ENCODE measurements at regions not wholly inside any gene's neighbourhood (a gene's known extent, or its start where the extent isn't known, plus 50 kb on each side); places are given as distances from the start of the nearest gene placed in this dataset.

DNA sequence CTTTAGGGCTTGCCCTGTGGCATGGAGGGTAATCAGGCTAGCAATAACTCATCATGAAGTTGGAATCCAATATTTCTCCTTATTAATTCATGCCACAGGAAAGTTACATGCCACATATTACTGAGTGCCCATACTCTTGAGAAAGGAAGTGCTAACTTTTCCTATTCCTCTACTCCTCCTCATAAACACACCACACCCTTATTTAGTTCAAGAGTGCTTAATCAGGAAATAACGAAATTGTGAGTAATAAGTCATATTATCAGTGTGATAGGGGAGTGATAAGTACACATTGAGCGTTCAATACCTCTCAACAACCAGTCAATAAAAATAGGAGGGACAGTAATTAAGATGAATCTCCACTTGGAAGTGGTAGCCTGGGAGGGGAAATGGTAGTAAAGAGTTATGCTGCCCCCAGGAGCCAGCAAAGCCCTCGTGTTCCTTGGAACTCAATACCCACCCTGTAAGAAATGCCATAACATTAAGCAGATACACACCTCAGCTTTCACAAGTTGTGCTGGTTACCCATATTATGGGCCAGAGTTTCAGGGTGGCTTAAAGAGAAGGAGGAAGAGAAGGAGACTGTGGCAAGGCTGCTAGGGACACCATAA is 410.0 kb upstream of the NR3C2 start:
- WGBS (ENCODE audit: insufficient coverage, insufficient replicate concordance, low lambda C conversion rate, missing lambda C conversion rate), result 0% methylated on average over 3 of the region's 3 CpGs
- Histone ChIP-seq H3K36me3 (ENCODE audit: control insufficient read depth in 2 of 2, insufficient read depth in 2 of 2, low read length in 1 of 2) (no peaks in the 10 kb centered on the region), H3K4me1 (ENCODE audit: control insufficient read depth, insufficient read depth, low read length) (no peaks in the 10 kb centered on the region), H2AFZ (ENCODE audit: control insufficient read depth, low read depth, low read length) (no peak overlapping the region), H3K79me2 (ENCODE audit: control insufficient read depth, insufficient read depth, low read length) (no peaks in the 10 kb centered on the region), H3K4me3 (no peak overlapping the region), H3K9me3 (replicated peaks; ENCODE audit: control insufficient read depth, insufficient read depth, low read length) (no peaks in the 10 kb centered on the region), H3K27ac (ENCODE audit: control insufficient read depth, insufficient read depth) (no peak overlapping the region), H3K27me3 (replicated peaks in 1 of 2; ENCODE audit: control insufficient read depth in 2 of 2, insufficient read depth in 2 of 2, low read length in 1 of 2) (no peaks in the 10 kb centered on the region), H3K9ac (ENCODE audit: control insufficient read depth, insufficient read depth, low read length) (no peak overlapping the region), H3K4me2 (ENCODE audit: control insufficient read depth, insufficient read depth) (no peak overlapping the region), H4K20me1 (ENCODE audit: control insufficient read depth, insufficient read depth) (no peaks in the 10 kb centered on the region)
- no TSS peak for BruUV-seq (replicated peaks)
- ChIA-PET RAD21 (ENCODE audit: unreplicated experiment) (no interaction called here), SMC1A (ENCODE audit: uncharacterized antibody, unreplicated experiment) (no interaction called here), CTCF (no interaction called here), POLR2A (no interaction called here)
- TF ChIP-seq E2F4 (IDR thresholded peaks at IDR 0.05; ENCODE audit: low read depth, low read length) (no peak), RAD21 (IDR thresholded peaks at IDR 0.05; ENCODE audit: insufficient read depth, low read depth, low read length) (0 out of 2 replicates have a peak, but pooled peaks have one; percentile 2)
- FAIRE-seq (no peak), DNase-seq (ENCODE audit: low read depth, low spot score) (no peak), ATAC-seq (no peak)
- in situ Hi-C loops (cut with MboI), result no loop called here
- intact Hi-C loops (cut with micrococcal nuclease; ENCODE audit: unreplicated experiment), result no loop called here

DNA sequence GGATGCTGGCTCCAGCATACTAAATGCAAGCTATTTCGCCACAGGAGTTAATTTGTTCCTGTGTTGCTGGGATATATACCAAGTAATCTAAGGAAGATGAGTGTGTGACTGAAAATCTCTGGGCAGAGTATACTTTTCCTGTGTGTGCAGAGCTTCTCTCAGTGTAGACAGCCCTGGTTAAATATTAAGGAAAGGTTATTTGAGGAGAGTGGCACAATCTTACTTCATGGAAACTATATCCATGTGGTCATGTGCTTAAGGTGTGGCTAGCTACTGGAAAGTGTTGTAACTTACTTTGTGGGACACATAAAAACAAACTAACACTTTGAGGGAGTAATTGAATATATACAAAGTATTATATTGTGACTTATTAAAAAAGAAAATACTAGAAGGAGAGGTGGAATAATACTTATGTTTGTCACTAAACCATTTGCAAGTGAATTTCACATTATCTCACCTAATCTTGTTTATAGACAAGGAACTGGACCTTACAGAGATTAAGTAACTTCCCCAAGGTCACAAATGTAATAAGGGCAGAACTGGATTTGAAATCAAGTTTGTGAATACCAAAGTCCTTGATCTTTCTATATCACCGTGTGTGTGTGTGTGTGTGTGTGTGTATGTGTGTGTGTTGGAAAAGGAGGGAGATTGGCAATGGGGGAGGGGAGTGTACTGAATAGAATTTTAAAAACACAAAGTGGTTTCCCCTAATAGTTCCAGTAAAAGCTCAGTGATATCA is 408.2 kb upstream of the NR3C2 start:
- H2AFZ ChIP-seq (ENCODE audit: control insufficient read depth, low read depth, low read length), result no peak overlapping the region
- H3K79me2 ChIP-seq (ENCODE audit: control insufficient read depth, insufficient read depth, low read length), result no peaks in the 10 kb centered on the region
- H3K4me2 ChIP-seq (ENCODE audit: control insufficient read depth, insufficient read depth), result no peak overlapping the region
- RAD21 ChIA-PET (ENCODE audit: unreplicated experiment), result no interaction called here
- no peak overlapping the region for H3K27ac ChIP-seq (ENCODE audit: control insufficient read depth, insufficient read depth)
- H3K27me3 ChIP-seq (replicated peaks in 1 of 2; ENCODE audit: control insufficient read depth in 2 of 2, insufficient read depth in 2 of 2, low read length in 1 of 2), result no peaks in the 10 kb centered on the region
- POLR2A ChIA-PET, result no interaction called here
- H3K9me3 ChIP-seq (replicated peaks; ENCODE audit: control insufficient read depth, insufficient read depth, low read length), result no peaks in the 10 kb centered on the region
- in situ Hi-C loops (cut with MboI) (no loop called here), intact Hi-C loops (cut with micrococcal nuclease; ENCODE audit: unreplicated experiment) (no loop called here)
- no peak for DNase-seq (ENCODE audit: low read depth, low spot score)
- CTCF ChIA-PET, result no interaction called here
- H4K20me1 ChIP-seq (ENCODE audit: control insufficient read depth, insufficient read depth), result no peaks in the 10 kb centered on the region
- H3K4me3 ChIP-seq, result no peak overlapping the region
- H3K36me3 ChIP-seq (ENCODE audit: control insufficient read depth in 2 of 2, insufficient read depth in 2 of 2, low read length in 1 of 2), result no peaks in the 10 kb centered on the region
- WGBS (ENCODE audit: insufficient coverage, insufficient replicate concordance, low lambda C conversion rate, missing lambda C conversion rate), result 0% methylated on average over 2 of the region's 2 CpGs
- FAIRE-seq, result no peak
- no TSS peak for BruUV-seq (replicated peaks)
- no peak for ATAC-seq
- H3K9ac ChIP-seq (ENCODE audit: control insufficient read depth, insufficient read depth, low read length), result no peak overlapping the region
- H3K4me1 ChIP-seq (ENCODE audit: control insufficient read depth, insufficient read depth, low read length), result no peaks in the 10 kb centered on the region
- SMC1A ChIA-PET (ENCODE audit: uncharacterized antibody, unreplicated experiment), result no interaction called here
- TF ChIP-seq ASH2L (IDR thresholded peaks at IDR 0.05; ENCODE audit: borderline replicate concordance, low read depth), result no peak
- TF ChIP-seq SMAD5 (IDR thresholded peaks at IDR 0.05; ENCODE audit: low read depth), result no peak
- TF ChIP-seq, protein P1, sequence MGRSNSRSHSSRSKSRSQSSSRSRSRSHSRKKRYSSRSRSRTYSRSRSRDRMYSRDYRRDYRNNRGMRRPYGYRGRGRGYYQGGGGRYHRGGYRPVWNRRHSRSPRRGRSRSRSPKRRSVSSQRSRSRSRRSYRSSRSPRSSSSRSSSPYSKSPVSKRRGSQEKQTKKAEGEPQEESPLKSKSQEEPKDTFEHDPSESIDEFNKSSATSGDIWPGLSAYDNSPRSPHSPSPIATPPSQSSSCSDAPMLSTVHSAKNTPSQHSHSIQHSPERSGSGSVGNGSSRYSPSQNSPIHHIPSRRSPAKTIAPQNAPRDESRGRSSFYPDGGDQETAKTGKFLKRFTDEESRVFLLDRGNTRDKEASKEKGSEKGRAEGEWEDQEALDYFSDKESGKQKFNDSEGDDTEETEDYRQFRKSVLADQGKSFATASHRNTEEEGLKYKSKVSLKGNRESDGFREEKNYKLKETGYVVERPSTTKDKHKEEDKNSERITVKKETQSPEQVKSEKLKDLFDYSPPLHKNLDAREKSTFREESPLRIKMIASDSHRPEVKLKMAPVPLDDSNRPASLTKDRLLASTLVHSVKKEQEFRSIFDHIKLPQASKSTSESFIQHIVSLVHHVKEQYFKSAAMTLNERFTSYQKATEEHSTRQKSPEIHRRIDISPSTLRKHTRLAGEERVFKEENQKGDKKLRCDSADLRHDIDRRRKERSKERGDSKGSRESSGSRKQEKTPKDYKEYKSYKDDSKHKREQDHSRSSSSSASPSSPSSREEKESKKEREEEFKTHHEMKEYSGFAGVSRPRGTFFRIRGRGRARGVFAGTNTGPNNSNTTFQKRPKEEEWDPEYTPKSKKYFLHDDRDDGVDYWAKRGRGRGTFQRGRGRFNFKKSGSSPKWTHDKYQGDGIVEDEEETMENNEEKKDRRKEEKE (IDR thresholded peaks at IDR 0.05), result no peak
- TF ChIP-seq SREBF1 (IDR thresholded peaks at IDR 0.05; ENCODE audit: low read length), result no peak
- no peak for TF ChIP-seq MXI1 (IDR thresholded peaks at IDR 0.05; ENCODE audit: low read depth, low read length)
- no peak for TF ChIP-seq ETV6 (conservative IDR thresholded peaks at IDR 0.05 in 1 of 2, IDR thresholded peaks at IDR 0.05 in 1 of 2; ENCODE audit: borderline replicate concordance in 1 of 2, low read depth in 1 of 2)
- TF ChIP-seq, protein P2, sequence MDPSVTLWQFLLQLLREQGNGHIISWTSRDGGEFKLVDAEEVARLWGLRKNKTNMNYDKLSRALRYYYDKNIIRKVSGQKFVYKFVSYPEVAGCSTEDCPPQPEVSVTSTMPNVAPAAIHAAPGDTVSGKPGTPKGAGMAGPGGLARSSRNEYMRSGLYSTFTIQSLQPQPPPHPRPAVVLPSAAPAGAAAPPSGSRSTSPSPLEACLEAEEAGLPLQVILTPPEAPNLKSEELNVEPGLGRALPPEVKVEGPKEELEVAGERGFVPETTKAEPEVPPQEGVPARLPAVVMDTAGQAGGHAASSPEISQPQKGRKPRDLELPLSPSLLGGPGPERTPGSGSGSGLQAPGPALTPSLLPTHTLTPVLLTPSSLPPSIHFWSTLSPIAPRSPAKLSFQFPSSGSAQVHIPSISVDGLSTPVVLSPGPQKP (IDR thresholded peaks at IDR 0.05; ENCODE audit: low read depth, low read length), result no peak
- no peak for TF ChIP-seq KAT2A (conservative IDR thresholded peaks at IDR 0.05; ENCODE audit: control insufficient read depth, low read depth, low read length)
- no peak for TF ChIP-seq BHLHE40 (IDR thresholded peaks at IDR 0.05; ENCODE audit: borderline replicate concordance in 1 of 2, low read depth in 2 of 2, low read length in 1 of 2)

All from GM12878 (cell line).